NCI-H748 (cell line): ENCODE measurements at regions not wholly inside any gene's neighbourhood (a gene's known extent, or its start where the extent isn't known, plus 50 kb on each side); places are given as distances from the start of the nearest gene placed in this dataset.
"Not testable (repeated sequence)": the region's sequence is repeated elsewhere in the genome, so short reads cannot be mapped to it uniquely, and the experiment has no call there.

Experiments
- DNase-seq: peaks from one replicate; lab custom pipeline; 2025; ENCODE audit not compliant: unreplicated experiment; lab: John Stamatoyannopoulos, UW

DNA sequence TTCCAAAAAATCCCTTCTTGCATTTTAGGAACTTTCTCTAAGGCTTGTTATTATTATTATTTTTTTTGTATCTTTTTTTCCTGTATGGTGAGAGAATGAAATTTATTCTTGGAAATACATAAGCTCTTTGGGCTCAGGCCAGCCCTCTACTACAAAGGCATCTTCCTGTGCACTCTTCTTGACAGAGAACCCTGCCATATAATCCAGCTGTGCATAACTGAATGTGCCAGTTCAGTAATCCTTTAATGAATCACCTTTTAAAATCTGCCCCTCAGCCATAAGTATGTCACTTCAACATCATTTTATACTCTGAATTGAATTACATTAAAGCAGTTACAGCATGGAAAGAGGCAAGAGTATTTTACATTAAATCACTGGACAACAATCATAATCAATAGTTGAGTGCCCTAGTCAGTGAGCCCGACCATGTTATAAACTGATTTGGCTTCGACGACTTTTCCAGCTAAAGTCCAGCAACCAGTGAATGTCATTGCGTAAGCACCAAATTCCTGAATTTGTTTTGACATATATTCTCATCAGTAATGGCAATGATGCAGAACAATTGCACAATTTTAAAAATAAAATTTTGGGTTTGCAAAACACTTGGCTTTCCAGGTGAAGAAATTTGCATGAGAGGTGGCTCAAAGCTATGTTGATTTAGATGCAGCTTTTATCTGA lies 59.2 kb upstream of the KCNK2 start:
- DNase-seq: no peak

DNA sequence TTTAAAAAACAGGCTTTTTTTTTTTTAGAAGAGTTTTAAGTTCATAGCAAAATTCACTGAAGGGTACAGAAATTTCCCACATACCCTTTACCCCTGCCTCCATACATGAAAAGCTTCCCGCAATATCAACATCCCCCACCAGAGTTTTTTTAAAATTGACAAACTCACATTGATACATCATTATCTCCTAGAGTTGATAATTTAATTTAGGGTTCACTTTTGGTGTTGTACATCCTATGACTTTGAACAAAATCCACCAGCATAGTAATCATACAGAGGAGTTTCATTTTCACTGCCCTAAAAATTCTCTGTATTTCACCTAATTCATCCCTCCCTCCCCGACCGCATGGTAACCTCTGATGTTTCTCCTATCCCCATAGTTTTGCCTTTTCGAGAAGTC lies 53.6 kb upstream of the KCNK2 start:
- no peak for DNase-seq

DNA sequence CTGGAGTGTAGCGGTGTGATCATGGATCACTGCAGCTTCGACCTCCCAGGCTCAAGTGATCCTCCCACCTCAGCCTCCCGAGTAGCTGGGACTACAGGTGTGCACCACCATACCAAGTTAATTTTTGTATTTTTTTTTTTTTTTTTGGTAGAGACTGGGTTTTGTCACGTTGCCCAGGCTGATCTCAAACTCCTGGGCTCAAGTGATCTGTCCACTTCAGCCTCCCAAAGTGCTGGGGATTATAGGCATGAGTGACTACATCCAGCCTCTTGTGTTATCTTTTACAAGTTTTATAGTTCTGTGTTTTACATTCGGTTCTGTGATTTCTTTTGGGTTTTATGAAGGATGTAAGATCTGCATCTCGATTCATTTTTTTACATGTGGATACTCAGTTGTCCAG lies 52.0 kb upstream of the KCNK2 start:
- DNase-seq: not testable (repeated sequence)

DNA sequence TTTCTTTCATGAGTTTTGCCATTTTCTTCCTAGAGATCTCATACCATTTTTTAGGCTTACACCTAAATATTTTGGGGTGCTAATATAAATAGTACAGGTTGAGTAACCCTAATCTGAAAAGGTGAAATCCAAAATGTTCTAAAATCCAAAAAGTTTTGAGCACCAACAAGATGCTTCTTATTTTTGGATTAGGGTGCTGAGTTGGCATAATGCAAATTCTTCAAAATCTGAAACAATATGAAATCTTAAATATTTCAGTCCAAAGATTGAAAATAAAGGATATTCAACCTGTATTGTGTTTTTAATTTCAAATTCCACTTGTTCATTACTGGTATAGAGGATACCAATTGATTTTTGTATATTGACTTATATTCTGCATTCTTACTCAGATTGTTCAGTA lies 51.1 kb upstream of the KCNK2 start:
- no peak for DNase-seq
